H7 (cell line): ENCODE measurements at regions not wholly inside any gene's neighbourhood (a gene's known extent, or its start where the extent isn't known, plus 50 kb on each side); places are given as distances from the start of the nearest gene placed in this dataset.

Experiments used
- DNase-seq: peaks from one replicate; pipeline ENCODE4 v3.0.0; 2012
- H3K27me3 ChIP-seq: 2 replicates; pipeline ENCODE4 v1.6.0; 2011; ENCODE audit warnings: mild to moderate bottlenecking, low read length; ENCODE audit not compliant: control insufficient read depth, insufficient read depth
- H3K36me3 ChIP-seq: replicated peaks from 2 replicates; pipeline ENCODE4 v1.5.1; 2011; ENCODE audit warnings: low read length; ENCODE audit not compliant: control insufficient read depth, insufficient read depth
- H3K4me3 ChIP-seq: 2 replicates; pipeline ENCODE4 v1.5.1; 2011; ENCODE audit warnings: low read depth, mild to moderate bottlenecking, control low read depth, low read length, moderate library complexity; ENCODE audit not compliant: insufficient read depth

GRCh38 chr17:34776456-34777443 is 184.5 kb downstream of the CCT6B start:
- H3K36me3 ChIP-seq: no peaks in the 10 kb centered on the region
- H3K27me3 ChIP-seq: no peaks in the 10 kb centered on the region; the same call in 1 of the 2 replicates
- H3K4me3 ChIP-seq: no peak overlapping the region
- no peak for DNase-seq

GRCh38 chr17:34773036-34773435 is 188.2 kb downstream of the CCT6B start:
- Histone ChIP-seq H3K36me3 (no peaks in the 10 kb centered on the region), H3K4me3 (no peak overlapping the region), H3K27me3 (no peaks in the 10 kb centered on the region; the same call in 1 of the 2 replicates)
- DNase-seq: no peak

- Histone ChIP-seq H3K36me3 (no peaks in the 10 kb centered on the region), H3K27me3 (no peaks in the 10 kb centered on the region; the same call in 1 of the 2 replicates), H3K4me3 (no peak overlapping the region)
- DNase-seq: no peak
Measured at GRCh38 chr17:34771891-34772290, 189.4 kb downstream of the CCT6B start.

GRCh38 chr17:34770586-34770985 is 190.7 kb downstream of the CCT6B start:
- H3K4me3 ChIP-seq: no peak overlapping the region
- no peaks in the 10 kb centered on the region; the same call in 1 of the 2 replicates for H3K27me3 ChIP-seq
- H3K36me3 ChIP-seq: no peaks in the 10 kb centered on the region
- no peak for DNase-seq

- H3K36me3 ChIP-seq: no peaks in the 10 kb centered on the region
Measured at GRCh38 chr17:34769899-34770298, 190.5 kb downstream of the TMEM132E start.

GRCh38 chr17:34769049-34769448 is 189.7 kb downstream of the TMEM132E start:
- Histone ChIP-seq H3K27me3 (no peaks in the 10 kb centered on the region; the same call in 1 of the 2 replicates), H3K36me3 (no peaks in the 10 kb centered on the region), H3K4me3 (no peak overlapping the region)
- DNase-seq: no peak

More at GRCh38 chr17:34769899-34770298, 190.5 kb downstream of the TMEM132E start:
- Histone ChIP-seq H3K4me3 (no peak overlapping the region), H3K27me3 (no peaks in the 10 kb centered on the region; the same call in 1 of the 2 replicates)
- no peak for DNase-seq

GRCh38 chr17:34765291-34765690 is 185.9 kb downstream of the TMEM132E start:
- Histone ChIP-seq H3K36me3 (no peaks in the 10 kb centered on the region), H3K4me3 (no peak overlapping the region), H3K27me3 (no peaks in the 10 kb centered on the region)
- DNase-seq: no peak

GRCh38 chr17:34764716-34765115 is 185.3 kb downstream of the TMEM132E start:
- Histone ChIP-seq H3K27me3 (no peaks in the 10 kb centered on the region), H3K36me3 (no peaks in the 10 kb centered on the region), H3K4me3 (no peak overlapping the region)
- DNase-seq: peak; percentile 71

- Histone ChIP-seq H3K27me3 (no peaks in the 10 kb centered on the region), H3K36me3 (no peaks in the 10 kb centered on the region), H3K4me3 (no peak overlapping the region)
- no peak for DNase-seq
Measured at GRCh38 chr17:34763728-34764665, 184.6 kb downstream of the TMEM132E start.

- Histone ChIP-seq H3K27me3 (no peaks in the 10 kb centered on the region), H3K36me3 (no peaks in the 10 kb centered on the region), H3K4me3 (no peak overlapping the region)
- DNase-seq: no peak
Measured at GRCh38 chr17:34762078-34762477, 182.7 kb downstream of the TMEM132E start.

GRCh38 chr17:34761646-34762045 is 182.3 kb downstream of the TMEM132E start:
- no peaks in the 10 kb centered on the region for H3K36me3 ChIP-seq
- DNase-seq: no peak
- H3K4me3 ChIP-seq: no peak overlapping the region
- no peaks in the 10 kb centered on the region for H3K27me3 ChIP-seq

GRCh38 chr17:34760931-34761495 is 181.6 kb downstream of the TMEM132E start:
- DNase-seq: no peak
- Histone ChIP-seq H3K36me3 (no peaks in the 10 kb centered on the region), H3K4me3 (no peak overlapping the region), H3K27me3 (no peaks in the 10 kb centered on the region)

GRCh38 chr17:34758718-34759117 is 179.3 kb downstream of the TMEM132E start:
- H3K27me3 ChIP-seq: 0 out of 2 replicates have a peak, but pooled peaks cover 1% of the 10 kb centered on the region
- H3K36me3 ChIP-seq: no peaks in the 10 kb centered on the region
- no peak for DNase-seq
- H3K4me3 ChIP-seq: no peak overlapping the region

GRCh38 chr17:34758316-34758715 is 178.9 kb downstream of the TMEM132E start:
- Histone ChIP-seq H3K27me3 (0 out of 2 replicates have a peak, but pooled peaks cover 1% of the 10 kb centered on the region), H3K4me3 (no peak overlapping the region), H3K36me3 (no peaks in the 10 kb centered on the region)
- no peak for DNase-seq
